ENCODE measurements at regions not wholly inside any gene's neighbourhood (a gene's known extent, or its start where the extent isn't known, plus 50 kb on each side); places are given as distances from the start of the nearest gene placed in this dataset.

- no peak for DNase-seq (ENCODE audit: extremely low read depth, low read depth)
Measured at GRCh38 chr15:70412794-70413193, 315.1 kb upstream of the TLE3 start.

- DNase-seq (ENCODE audit: extremely low read depth, low read depth), result no peak
Measured at GRCh38 chr15:70411143-70411863, 313.6 kb upstream of the TLE3 start.

- no peak for DNase-seq (ENCODE audit: extremely low read depth, low read depth)
Measured at GRCh38 chr15:70410371-70410985, 312.8 kb upstream of the TLE3 start.

- no peak for DNase-seq (ENCODE audit: extremely low read depth, low read depth)
Measured at GRCh38 chr15:70409388-70409787, 311.7 kb upstream of the TLE3 start.

GRCh38 chr15:70407955-70408354 lies 310.2 kb upstream of the TLE3 start:
- no peak for DNase-seq (ENCODE audit: extremely low read depth, low read depth)

- DNase-seq (ENCODE audit: extremely low read depth, low read depth), result no peak
Measured at GRCh38 chr15:70407336-70407670, 309.6 kb upstream of the TLE3 start.

- no peak for DNase-seq (ENCODE audit: extremely low read depth, low read depth)
Measured at GRCh38 chr15:70406617-70407335, 309.1 kb upstream of the TLE3 start.

GRCh38 chr15:70401709-70402108 lies 304.0 kb upstream of the TLE3 start:
- DNase-seq (ENCODE audit: extremely low read depth, low read depth), result no peak

GRCh38 chr15:70400766-70401541 lies 303.2 kb upstream of the TLE3 start:
- no peak for DNase-seq (ENCODE audit: extremely low read depth, low read depth)

- DNase-seq (ENCODE audit: extremely low read depth, low read depth), result no peak
Measured at GRCh38 chr15:70399204-70399603, 301.5 kb upstream of the TLE3 start.

GRCh38 chr15:70398694-70399093 lies 301.0 kb upstream of the TLE3 start:
- no peak for DNase-seq (ENCODE audit: extremely low read depth, low read depth)

- no peak for DNase-seq (ENCODE audit: extremely low read depth, low read depth)
Measured at GRCh38 chr15:70396807-70397206, 299.1 kb upstream of the TLE3 start.

GRCh38 chr15:70395164-70395563 lies 297.4 kb upstream of the TLE3 start:
- no peak for DNase-seq (ENCODE audit: extremely low read depth, low read depth)

GRCh38 chr15:70390723-70391122 lies 293.0 kb upstream of the TLE3 start:
- DNase-seq (ENCODE audit: extremely low read depth, low read depth), result no peak

GRCh38 chr15:70387993-70388392 lies 290.3 kb upstream of the TLE3 start:
- no peak for DNase-seq (ENCODE audit: extremely low read depth, low read depth)

GRCh38 chr15:70387081-70387480 lies 289.4 kb upstream of the TLE3 start:
- no peak for DNase-seq (ENCODE audit: extremely low read depth, low read depth)

- no peak for DNase-seq (ENCODE audit: extremely low read depth, low read depth)
Measured at GRCh38 chr15:70385711-70386110, 288.0 kb upstream of the TLE3 start.

GRCh38 chr15:70385052-70385451 lies 287.3 kb upstream of the TLE3 start:
- DNase-seq (ENCODE audit: extremely low read depth, low read depth), result no peak

- no peak for DNase-seq (ENCODE audit: extremely low read depth, low read depth)
Measured at GRCh38 chr15:70383856-70384255, 286.1 kb upstream of the TLE3 start.

- no peak for DNase-seq (ENCODE audit: extremely low read depth, low read depth)
Measured at GRCh38 chr15:70382762-70383458, 285.2 kb upstream of the TLE3 start.

Measured in NCI-H460 (cell line).